ENCODE measurements at regions not wholly inside any gene's neighbourhood (a gene's known extent, or its start where the extent isn't known, plus 50 kb on each side); places are given as distances from the start of the nearest gene placed in this dataset.

GRCh38 chr2:192473331-192473730, 278.6 kb upstream of the TMEFF2 start:
- no peak for TF ChIP-seq POLR2A (IDR thresholded peaks at IDR 0.05; ENCODE audit: low read depth, low read length)
- TF ChIP-seq, protein P1, sequence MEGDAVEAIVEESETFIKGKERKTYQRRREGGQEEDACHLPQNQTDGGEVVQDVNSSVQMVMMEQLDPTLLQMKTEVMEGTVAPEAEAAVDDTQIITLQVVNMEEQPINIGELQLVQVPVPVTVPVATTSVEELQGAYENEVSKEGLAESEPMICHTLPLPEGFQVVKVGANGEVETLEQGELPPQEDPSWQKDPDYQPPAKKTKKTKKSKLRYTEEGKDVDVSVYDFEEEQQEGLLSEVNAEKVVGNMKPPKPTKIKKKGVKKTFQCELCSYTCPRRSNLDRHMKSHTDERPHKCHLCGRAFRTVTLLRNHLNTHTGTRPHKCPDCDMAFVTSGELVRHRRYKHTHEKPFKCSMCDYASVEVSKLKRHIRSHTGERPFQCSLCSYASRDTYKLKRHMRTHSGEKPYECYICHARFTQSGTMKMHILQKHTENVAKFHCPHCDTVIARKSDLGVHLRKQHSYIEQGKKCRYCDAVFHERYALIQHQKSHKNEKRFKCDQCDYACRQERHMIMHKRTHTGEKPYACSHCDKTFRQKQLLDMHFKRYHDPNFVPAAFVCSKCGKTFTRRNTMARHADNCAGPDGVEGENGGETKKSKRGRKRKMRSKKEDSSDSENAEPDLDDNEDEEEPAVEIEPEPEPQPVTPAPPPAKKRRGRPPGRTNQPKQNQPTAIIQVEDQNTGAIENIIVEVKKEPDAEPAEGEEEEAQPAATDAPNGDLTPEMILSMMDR (IDR thresholded peaks at IDR 0.05; ENCODE audit: extremely low read depth in 1 of 2, insufficient read depth in 1 of 2, low read depth in 1 of 2, low read length in 2 of 2): no peak
- TF ChIP-seq POLR2AphosphoS5 (IDR thresholded peaks at IDR 0.05; ENCODE audit: insufficient read depth, low read depth, low read length): no peak
- no peak for TF ChIP-seq MAX (IDR thresholded peaks at IDR 0.05; ENCODE audit: insufficient read depth, insufficient read length)
- TF ChIP-seq EZH2 (IDR thresholded peaks at IDR 0.05; ENCODE audit: borderline replicate concordance, low read depth, low read length, severe bottlenecking): no peak
- no peak for TF ChIP-seq MYC (IDR thresholded peaks at IDR 0.05; ENCODE audit: low read depth, low read length)
- TF ChIP-seq FOS (IDR thresholded peaks at IDR 0.05; ENCODE audit: borderline replicate concordance, insufficient read depth, low read length): no peak

All from endothelial cell of umbilical vein (primary cell).